ENCODE measurements at regions not wholly inside any gene's neighbourhood (a gene's known extent, or its start where the extent isn't known, plus 50 kb on each side); places are given as distances from the start of the nearest gene placed in this dataset.

DNA sequence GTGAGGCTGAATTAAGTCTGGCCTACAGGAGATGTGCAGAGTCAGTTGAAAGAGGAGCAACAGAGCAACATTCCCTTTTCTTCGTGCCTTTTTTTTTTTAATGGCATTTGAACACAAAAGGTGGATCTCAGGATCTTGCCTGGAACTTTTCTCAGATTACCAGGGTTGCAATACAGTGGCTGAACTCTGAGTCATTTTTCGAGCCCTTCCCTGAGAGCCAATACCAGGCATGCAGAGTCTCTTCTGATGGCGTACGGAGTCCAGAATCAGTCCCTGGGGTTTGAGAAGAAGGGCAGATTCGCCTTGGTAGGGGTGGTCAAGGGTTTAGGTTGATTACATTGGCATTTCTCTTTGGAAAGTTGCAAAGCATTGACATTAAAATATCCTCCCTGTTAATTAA lies 271.5 kb downstream of the GAS1 start:
- H3K9me3 ChIP-seq (ENCODE audit: insufficient read depth, low read depth, low read length), result no peaks in the 10 kb centered on the region
- H3K4me1 ChIP-seq (ENCODE audit: insufficient read depth, low read length), result no peaks in the 10 kb centered on the region
- Mint-ChIP-seq H3K36me3 (ENCODE audit: low read depth, unreplicated experiment) (no peaks in the 10 kb centered on the region), H3K9me3 (ENCODE audit: unreplicated experiment) (no peaks in the 10 kb centered on the region), H3K4me1 (ENCODE audit: low read depth, unreplicated experiment) (peaks cover 32% of the 10 kb centered on the region), H3K4me3 (ENCODE audit: unreplicated experiment) (no peak overlapping the region), H3K27me3 (ENCODE audit: low read depth, unreplicated experiment) (no peaks in the 10 kb centered on the region), H3K27ac (ENCODE audit: unreplicated experiment) (no peak overlapping the region)
- H3K36me3 ChIP-seq (ENCODE audit: insufficient read depth, low read length), result no peaks in the 10 kb centered on the region
- peak; percentile 9 for FAIRE-seq
- no peak overlapping the region for H3K4me2 ChIP-seq (ENCODE audit: low read length)
- no peak overlapping the region for H3K4me3 ChIP-seq (ENCODE audit: insufficient read depth, low read depth, low read length)
- no peak for DNase-seq (ENCODE audit: low read depth)
- H3K9ac ChIP-seq (ENCODE audit: low read length), result no peak overlapping the region
- no peaks in the 10 kb centered on the region for H3K79me2 ChIP-seq (ENCODE audit: insufficient read depth, low read length)
- H3K27ac ChIP-seq (ENCODE audit: low read depth, low read length), result no peak overlapping the region
- TF ChIP-seq, protein P1, sequence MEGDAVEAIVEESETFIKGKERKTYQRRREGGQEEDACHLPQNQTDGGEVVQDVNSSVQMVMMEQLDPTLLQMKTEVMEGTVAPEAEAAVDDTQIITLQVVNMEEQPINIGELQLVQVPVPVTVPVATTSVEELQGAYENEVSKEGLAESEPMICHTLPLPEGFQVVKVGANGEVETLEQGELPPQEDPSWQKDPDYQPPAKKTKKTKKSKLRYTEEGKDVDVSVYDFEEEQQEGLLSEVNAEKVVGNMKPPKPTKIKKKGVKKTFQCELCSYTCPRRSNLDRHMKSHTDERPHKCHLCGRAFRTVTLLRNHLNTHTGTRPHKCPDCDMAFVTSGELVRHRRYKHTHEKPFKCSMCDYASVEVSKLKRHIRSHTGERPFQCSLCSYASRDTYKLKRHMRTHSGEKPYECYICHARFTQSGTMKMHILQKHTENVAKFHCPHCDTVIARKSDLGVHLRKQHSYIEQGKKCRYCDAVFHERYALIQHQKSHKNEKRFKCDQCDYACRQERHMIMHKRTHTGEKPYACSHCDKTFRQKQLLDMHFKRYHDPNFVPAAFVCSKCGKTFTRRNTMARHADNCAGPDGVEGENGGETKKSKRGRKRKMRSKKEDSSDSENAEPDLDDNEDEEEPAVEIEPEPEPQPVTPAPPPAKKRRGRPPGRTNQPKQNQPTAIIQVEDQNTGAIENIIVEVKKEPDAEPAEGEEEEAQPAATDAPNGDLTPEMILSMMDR (IDR thresholded peaks at IDR 0.05; ENCODE audit: insufficient read depth, low read depth, low read length), result no peak
- no peak for TF ChIP-seq EZH2 (IDR thresholded peaks at IDR 0.05; ENCODE audit: insufficient read depth, low read length)
- no peaks in the 10 kb centered on the region for H4K20me1 ChIP-seq (ENCODE audit: insufficient read depth, low read length)
- H2AFZ ChIP-seq (ENCODE audit: low read depth, low read length), result no peak overlapping the region
- H3K27me3 ChIP-seq (ENCODE audit: insufficient read depth, low read length), result peaks cover 4% of the 10 kb centered on the region

DNA sequence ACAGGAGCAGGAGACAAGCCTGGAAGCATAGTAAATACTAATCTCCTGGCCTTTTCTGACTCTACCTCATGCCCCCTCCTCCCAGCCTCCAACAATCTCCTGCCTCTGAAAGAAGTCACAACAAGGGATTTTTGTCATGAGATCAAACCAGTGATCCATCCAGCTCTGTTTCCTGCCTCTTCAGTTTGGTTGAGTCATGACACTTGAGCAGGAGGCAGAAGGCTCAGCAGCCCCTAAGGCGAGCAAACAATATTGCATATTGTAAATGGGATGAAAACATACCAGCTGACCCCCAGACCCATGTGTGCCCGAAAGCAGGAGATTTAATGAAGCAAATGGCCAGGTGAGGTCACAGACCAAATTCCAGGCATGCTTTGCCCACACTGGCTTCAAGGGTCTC lies 272.8 kb downstream of the GAS1 start:
- Mint-ChIP-seq H3K36me3 (ENCODE audit: low read depth, unreplicated experiment) (no peaks in the 10 kb centered on the region), H3K27me3 (ENCODE audit: low read depth, unreplicated experiment) (no peaks in the 10 kb centered on the region), H3K27ac (ENCODE audit: unreplicated experiment) (peak overlapping the region; percentile 2), H3K9me3 (ENCODE audit: unreplicated experiment) (no peaks in the 10 kb centered on the region), H3K4me1 (ENCODE audit: low read depth, unreplicated experiment) (peaks cover 27% of the 10 kb centered on the region), H3K4me3 (ENCODE audit: unreplicated experiment) (no peak overlapping the region)
- Histone ChIP-seq H3K36me3 (ENCODE audit: insufficient read depth, low read length) (no peaks in the 10 kb centered on the region), H3K9ac (ENCODE audit: low read length) (no peak overlapping the region), H3K27ac (ENCODE audit: low read depth, low read length) (no peak overlapping the region), H3K9me3 (ENCODE audit: insufficient read depth, low read depth, low read length) (peaks cover 2% of the 10 kb centered on the region), H3K4me2 (ENCODE audit: low read length) (no peak overlapping the region), H4K20me1 (ENCODE audit: insufficient read depth, low read length) (no peaks in the 10 kb centered on the region), H2AFZ (ENCODE audit: low read depth, low read length) (no peak overlapping the region), H3K4me3 (ENCODE audit: insufficient read depth, low read depth, low read length) (no peak overlapping the region), H3K79me2 (ENCODE audit: insufficient read depth, low read length) (no peaks in the 10 kb centered on the region), H3K27me3 (ENCODE audit: insufficient read depth, low read length) (peaks cover 4% of the 10 kb centered on the region), H3K4me1 (ENCODE audit: insufficient read depth, low read length) (no peaks in the 10 kb centered on the region)
- no peak for FAIRE-seq
- TF ChIP-seq, protein P1 (IDR thresholded peaks at IDR 0.05; ENCODE audit: insufficient read depth, low read depth, low read length), result no peak
- TF ChIP-seq EZH2 (IDR thresholded peaks at IDR 0.05; ENCODE audit: insufficient read depth, low read length), result no peak
- no peak for DNase-seq (ENCODE audit: low read depth)

DNA sequence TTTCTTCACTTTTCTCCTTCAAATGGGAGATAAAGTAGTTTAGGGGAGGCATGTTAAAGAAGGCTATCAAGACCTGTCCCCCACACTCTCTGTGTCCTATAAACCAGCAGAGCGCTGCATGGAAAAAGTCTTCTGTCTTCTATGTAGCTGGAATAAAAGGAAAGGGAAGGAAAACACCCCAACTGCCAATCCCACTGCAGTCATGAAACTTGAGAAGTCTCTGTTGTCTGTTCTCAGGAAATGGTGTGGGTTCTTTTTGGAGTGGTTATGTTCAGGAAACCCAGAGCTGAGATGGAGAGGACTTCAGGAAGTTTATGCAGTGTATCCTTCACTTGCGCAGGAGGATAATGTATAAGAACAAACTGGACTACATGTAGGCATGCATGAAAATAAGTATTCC lies 274.3 kb downstream of the GAS1 start:
- Histone ChIP-seq H4K20me1 (ENCODE audit: insufficient read depth, low read length) (no peaks in the 10 kb centered on the region), H3K4me1 (ENCODE audit: insufficient read depth, low read length) (peaks cover 4% of the 10 kb centered on the region), H3K4me3 (ENCODE audit: insufficient read depth, low read depth, low read length) (no peak overlapping the region), H3K27me3 (ENCODE audit: insufficient read depth, low read length) (peaks cover 2% of the 10 kb centered on the region), H3K27ac (ENCODE audit: low read depth, low read length) (no peak overlapping the region), H3K36me3 (ENCODE audit: insufficient read depth, low read length) (no peaks in the 10 kb centered on the region), H3K9ac (ENCODE audit: low read length) (no peak overlapping the region), H2AFZ (ENCODE audit: low read depth, low read length) (no peak overlapping the region), H3K9me3 (ENCODE audit: insufficient read depth, low read depth, low read length) (peaks cover 2% of the 10 kb centered on the region), H3K79me2 (ENCODE audit: insufficient read depth, low read length) (no peaks in the 10 kb centered on the region), H3K4me2 (ENCODE audit: low read length) (no peak overlapping the region)
- Mint-ChIP-seq H3K4me3 (ENCODE audit: unreplicated experiment) (no peak overlapping the region), H3K36me3 (ENCODE audit: low read depth, unreplicated experiment) (no peaks in the 10 kb centered on the region), H3K27me3 (ENCODE audit: low read depth, unreplicated experiment) (no peaks in the 10 kb centered on the region), H3K4me1 (ENCODE audit: low read depth, unreplicated experiment) (peaks cover 31% of the 10 kb centered on the region), H3K9me3 (ENCODE audit: unreplicated experiment) (no peaks in the 10 kb centered on the region), H3K27ac (ENCODE audit: unreplicated experiment) (no peak overlapping the region)
- TF ChIP-seq, protein P1 (IDR thresholded peaks at IDR 0.05; ENCODE audit: insufficient read depth, low read depth, low read length), result no peak
- no peak for TF ChIP-seq EZH2 (IDR thresholded peaks at IDR 0.05; ENCODE audit: insufficient read depth, low read length)
- FAIRE-seq (no peak), DNase-seq (ENCODE audit: low read depth) (no peak)

All from astrocyte (in vitro differentiated cells and primary cell).